GM12873 (cell line): ENCODE measurements at regions not wholly inside any gene's neighbourhood (a gene's known extent, or its start where the extent isn't known, plus 50 kb on each side); places are given as distances from the start of the nearest gene placed in this dataset.

Experiments
- CTCF ChIP-seq: IDR thresholded peaks from 2 replicates; pipeline ENCODE4 v1.5.1; 2012; ENCODE audit warnings: low read depth, mild to moderate bottlenecking, moderate library complexity, low read length, control low read depth; ENCODE audit not compliant: insufficient read depth; ENCODE audit errors: missing control alignments

GRCh38 chr10:125531465-125531864 lies 151.5 kb downstream of the TEX36 start:
- no peak for TF ChIP-seq CTCF

- no peak for TF ChIP-seq CTCF
Measured at GRCh38 chr10:125523347-125523746, 159.6 kb downstream of the TEX36 start.

- TF ChIP-seq CTCF = peak; percentile 84
Measured at GRCh38 chr10:125521721-125522680, 161.0 kb downstream of the TEX36 start.

GRCh38 chr10:125520968-125521367 lies 162.0 kb downstream of the TEX36 start:
- no peak for TF ChIP-seq CTCF

GRCh38 chr10:125515571-125515970 lies 167.4 kb downstream of the TEX36 start:
- TF ChIP-seq CTCF = no peak

- no peak for TF ChIP-seq CTCF
Measured at GRCh38 chr10:125514206-125515162, 168.5 kb downstream of the TEX36 start.
